NB4 (cell line): ENCODE measurements at regions not wholly inside any gene's neighbourhood (a gene's known extent, or its start where the extent isn't known, plus 50 kb on each side); places are given as distances from the start of the nearest gene placed in this dataset.

ENCODE experiments used
- DNase-seq: peaks from one replicate; pipeline ENCODE4 v3.0.0; 2010; ENCODE audit warnings: low read depth
- H3K4me3 ChIP-seq: one replicate; pipeline ENCODE4 v1.5.1; 2011; ENCODE audit warnings: mild to moderate bottlenecking, low read depth, low read length, moderate library complexity
- CTCF ChIP-seq: IDR thresholded peaks from one replicate; pipeline ENCODE4 v1.5.1; 2012; ENCODE audit warnings: low read depth, low read length
- MAX ChIP-seq: IDR thresholded peaks from 2 replicates; pipeline ENCODE4 v1.6.1; 2011; ENCODE audit warnings: low read depth, low read length
- MYC ChIP-seq: IDR thresholded peaks from 2 replicates; pipeline ENCODE4 v1.6.1; 2011; ENCODE audit warnings: low read depth, low read length
- POLR2A ChIP-seq: IDR thresholded peaks from 2 replicates; pipeline ENCODE4 v1.6.1; 2011; ENCODE audit warnings: mild to moderate bottlenecking; ENCODE audit not compliant: insufficient read length; ENCODE audit errors: extremely low read depth

GRCh38 chr15:93331545-93332167 is 242.6 kb upstream of the RGMA start:
- DNase-seq: no peak
- TF ChIP-seq MYC: no peak
- H3K4me3 ChIP-seq: no peak overlapping the region

GRCh38 chr15:93330912-93331544 is 242.0 kb upstream of the RGMA start:
- DNase-seq: no peak
- no peak for TF ChIP-seq CTCF
- no peak for TF ChIP-seq POLR2A
- TF ChIP-seq MAX: no peak
- TF ChIP-seq MYC: no peak
- no peak overlapping the region for H3K4me3 ChIP-seq

- no peak for DNase-seq
- no peak overlapping the region for H3K4me3 ChIP-seq
- no peak for TF ChIP-seq CTCF
- TF ChIP-seq MYC: no peak
- TF ChIP-seq MAX: no peak
- TF ChIP-seq POLR2A: no peak
Observed at GRCh38 chr15:93327364-93327763, 238.4 kb upstream of the RGMA start.

- no peak for TF ChIP-seq MAX
- no peak for TF ChIP-seq POLR2A
- TF ChIP-seq MYC: no peak
- no peak for TF ChIP-seq CTCF
- DNase-seq: no peak
- no peak overlapping the region for H3K4me3 ChIP-seq
Observed at GRCh38 chr15:93324186-93324975, 235.4 kb upstream of the RGMA start.

GRCh38 chr15:93321881-93322282 is 232.9 kb upstream of the RGMA start:
- DNase-seq: no peak
- no peak for TF ChIP-seq MAX
- no peak for TF ChIP-seq MYC
- no peak for TF ChIP-seq CTCF
- TF ChIP-seq POLR2A: no peak
- no peak overlapping the region for H3K4me3 ChIP-seq

GRCh38 chr15:93319121-93319814 is 230.3 kb upstream of the RGMA start:
- no peak for DNase-seq
- TF ChIP-seq MAX (no peak), POLR2A (no peak), MYC (no peak), CTCF (no peak)
- no peak overlapping the region for H3K4me3 ChIP-seq
